ENCODE measurements at regions not wholly inside any gene's neighbourhood (a gene's known extent, or its start where the extent isn't known, plus 50 kb on each side); places are given as distances from the start of the nearest gene placed in this dataset.
A peak's percentile ranks its signal among the peaks of the same experiment; 100 is the strongest.

GRCh38 chr12:125690841-125691240 lies 625.6 kb downstream of the AACS start:
- no peak overlapping the region for H3K4me3 ChIP-seq (replicated peaks; ENCODE audit: low read depth, low read length)
- TF ChIP-seq CTCF (IDR thresholded peaks at IDR 0.05; ENCODE audit: insufficient read depth, low read length, poor library complexity, severe bottlenecking), result no peak
- H3K27me3 ChIP-seq (replicated peaks; ENCODE audit: control insufficient read depth, insufficient read depth, low read length), result no peaks in the 10 kb centered on the region; the same call in 1 of the 2 replicates
- DNase-seq (ENCODE audit: extremely low read depth, insufficient read length), result no peak
- H3K36me3 ChIP-seq (ENCODE audit: control insufficient read depth, insufficient read depth, low read length), result no peaks in the 10 kb centered on the region

- Histone ChIP-seq H3K27me3 (replicated peaks; ENCODE audit: control insufficient read depth, insufficient read depth, low read length) (no peaks in the 10 kb centered on the region), H3K4me3 (replicated peaks; ENCODE audit: low read depth, low read length) (no peak overlapping the region), H3K36me3 (ENCODE audit: control insufficient read depth, insufficient read depth, low read length) (no peaks in the 10 kb centered on the region)
- DNase-seq (ENCODE audit: extremely low read depth, insufficient read length), result no peak
- TF ChIP-seq CTCF (IDR thresholded peaks at IDR 0.05; ENCODE audit: insufficient read depth, low read length, poor library complexity, severe bottlenecking), result no peak
Measured at GRCh38 chr12:125696054-125696453, 630.8 kb downstream of the AACS start.

- DNase-seq (ENCODE audit: extremely low read depth, insufficient read length), result no peak
- H3K36me3 ChIP-seq (ENCODE audit: control insufficient read depth, insufficient read depth, low read length), result no peaks in the 10 kb centered on the region
- no peak for TF ChIP-seq CTCF (IDR thresholded peaks at IDR 0.05; ENCODE audit: insufficient read depth, low read length, poor library complexity, severe bottlenecking)
- H3K27me3 ChIP-seq (replicated peaks; ENCODE audit: control insufficient read depth, insufficient read depth, low read length), result no peaks in the 10 kb centered on the region
- H3K4me3 ChIP-seq (replicated peaks; ENCODE audit: low read depth, low read length), result no peak overlapping the region
Measured at GRCh38 chr12:125704803-125705202, 639.6 kb downstream of the AACS start.

GRCh38 chr12:125720961-125721360 lies 655.7 kb downstream of the AACS start:
- Histone ChIP-seq H3K4me3 (replicated peaks; ENCODE audit: low read depth, low read length) (no peak overlapping the region), H3K36me3 (ENCODE audit: control insufficient read depth, insufficient read depth, low read length) (no peaks in the 10 kb centered on the region), H3K27me3 (replicated peaks; ENCODE audit: control insufficient read depth, insufficient read depth, low read length) (no peaks in the 10 kb centered on the region)
- DNase-seq (ENCODE audit: extremely low read depth, insufficient read length), result no peak
- no peak for TF ChIP-seq CTCF (IDR thresholded peaks at IDR 0.05; ENCODE audit: insufficient read depth, low read length, poor library complexity, severe bottlenecking)

GRCh38 chr12:125734137-125734536 lies 668.9 kb downstream of the AACS start:
- TF ChIP-seq CTCF (IDR thresholded peaks at IDR 0.05; ENCODE audit: insufficient read depth, low read length, poor library complexity, severe bottlenecking), result peak; percentile 21
- Histone ChIP-seq H3K36me3 (ENCODE audit: control insufficient read depth, insufficient read depth, low read length) (no peaks in the 10 kb centered on the region), H3K4me3 (replicated peaks; ENCODE audit: low read depth, low read length) (no peak overlapping the region), H3K27me3 (replicated peaks; ENCODE audit: control insufficient read depth, insufficient read depth, low read length) (no peaks in the 10 kb centered on the region)
- no peak for DNase-seq (ENCODE audit: extremely low read depth, insufficient read length)

- Histone ChIP-seq H3K36me3 (ENCODE audit: control insufficient read depth, insufficient read depth, low read length) (no peaks in the 10 kb centered on the region), H3K27me3 (replicated peaks; ENCODE audit: control insufficient read depth, insufficient read depth, low read length) (no peaks in the 10 kb centered on the region), H3K4me3 (replicated peaks; ENCODE audit: low read depth, low read length) (no peak overlapping the region)
- no peak for DNase-seq (ENCODE audit: extremely low read depth, insufficient read length)
- no peak for TF ChIP-seq CTCF (IDR thresholded peaks at IDR 0.05; ENCODE audit: insufficient read depth, low read length, poor library complexity, severe bottlenecking)
Measured at GRCh38 chr12:125738211-125738610, 673.0 kb downstream of the AACS start.

Data from GM06990 (cell line).